HG03378 (cell line): ENCODE measurements at regions not wholly inside any gene's neighbourhood (a gene's known extent, or its start where the extent isn't known, plus 50 kb on each side); places are given as distances from the start of the nearest gene placed in this dataset.
"Not testable (repeated sequence)": the region's sequence is repeated elsewhere in the genome, so short reads cannot be mapped to it uniquely, and the experiment has no call there.

Experiments used
- ATAC-seq: cut with Tn5 transposase; IDR thresholded peaks from one replicate; pipeline ENCODE4 v1.9.1; 2021; ENCODE audit warnings: mild to moderate bottlenecking, moderate library complexity; ENCODE audit not compliant: unreplicated experiment

DNA sequence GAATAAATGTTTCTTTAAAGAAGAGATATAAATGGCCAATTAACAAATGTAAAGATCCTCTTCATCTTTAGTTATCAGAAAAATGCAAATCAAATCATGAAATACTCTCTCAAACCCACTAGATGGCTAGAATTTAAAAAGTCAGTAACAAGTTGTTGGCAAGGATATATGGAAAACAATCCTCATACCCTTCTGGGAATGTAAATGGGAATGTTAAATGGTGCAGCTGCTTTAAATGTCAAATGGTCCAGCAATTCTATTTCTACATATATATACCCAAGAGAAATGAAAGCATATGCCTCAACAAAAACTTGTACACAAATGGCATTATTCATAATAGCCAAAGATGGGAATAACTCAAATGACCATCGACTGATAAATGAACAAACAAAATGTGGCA lies 283.5 kb downstream of the RWDD3 start:
- ATAC-seq = no peak

DNA sequence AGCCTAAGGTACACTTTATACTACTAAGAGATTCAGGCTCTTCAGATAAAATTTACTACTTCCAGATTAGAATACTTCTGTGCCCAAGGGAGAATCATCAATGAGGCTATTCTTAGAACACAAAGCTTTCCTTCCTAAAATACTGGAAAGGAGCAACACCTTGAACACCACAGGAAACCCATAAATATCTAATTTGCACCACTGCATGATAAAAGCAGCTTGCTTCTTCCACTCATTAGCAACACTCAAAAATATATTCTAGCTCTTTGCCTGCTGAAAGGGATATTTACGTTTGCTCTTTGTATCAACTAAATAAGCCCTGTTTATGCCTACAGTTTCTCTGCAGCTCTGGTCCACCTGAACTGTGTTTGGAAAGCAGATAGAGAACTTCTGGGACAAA lies 284.3 kb downstream of the RWDD3 start:
- no peak for ATAC-seq

DNA sequence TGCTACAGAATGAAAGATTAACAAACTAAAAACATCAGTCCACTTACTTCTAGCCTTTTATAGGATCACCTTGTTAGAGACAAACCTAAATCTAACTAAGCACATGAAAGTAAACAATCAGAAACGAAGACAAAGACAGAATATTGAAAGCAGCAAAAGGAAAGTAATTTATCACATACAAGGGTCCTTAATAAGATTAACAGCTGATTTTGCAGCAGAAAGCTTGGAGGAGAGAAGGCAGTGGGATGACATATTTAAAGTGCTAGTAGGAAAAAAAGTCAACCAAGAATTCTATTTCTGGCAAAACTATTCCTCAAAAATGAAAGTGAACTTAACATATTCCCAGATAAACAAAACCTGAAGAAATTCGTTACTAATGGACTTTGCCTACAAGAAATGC lies 286.4 kb downstream of the RWDD3 start:
- no peak for ATAC-seq

DNA sequence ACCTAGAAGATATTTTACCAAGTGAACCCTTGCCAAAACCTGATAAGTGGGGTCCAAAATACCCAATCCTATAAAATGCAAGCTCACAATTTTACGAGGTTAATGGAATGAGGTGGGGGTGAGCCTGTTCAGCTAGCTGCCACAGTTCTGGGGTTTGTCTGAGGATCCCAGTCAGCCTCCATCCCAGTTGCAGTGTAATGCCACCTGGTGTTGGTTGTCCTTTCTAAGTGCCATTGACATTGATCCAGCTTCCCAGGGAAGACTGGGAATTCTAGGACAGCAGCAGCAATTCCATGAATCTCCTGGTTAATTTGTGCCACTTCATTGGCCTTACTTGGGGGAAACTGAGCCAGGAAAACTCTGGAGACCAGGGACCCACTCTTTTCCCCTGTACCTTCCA lies 298.3 kb downstream of the RWDD3 start:
- ATAC-seq = no peak

DNA sequence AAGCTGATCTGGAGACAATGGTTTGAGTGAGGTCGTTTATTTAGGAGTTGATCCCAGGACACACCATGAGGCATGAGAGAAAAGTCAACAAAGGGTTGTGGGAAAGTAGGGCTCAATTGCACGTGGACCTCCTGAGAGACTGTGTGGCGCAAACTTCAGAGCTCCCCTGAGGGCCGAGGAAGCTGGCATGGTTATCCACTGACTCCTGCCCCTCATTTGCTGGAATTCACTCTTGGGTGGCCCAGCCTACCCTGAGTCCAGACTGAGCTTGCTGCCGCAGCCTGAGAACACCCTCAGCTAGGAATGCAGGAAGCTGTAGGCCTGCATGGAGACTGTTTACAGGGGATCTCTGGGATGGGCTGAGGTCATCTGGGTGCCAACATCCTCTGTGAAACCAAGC lies 301.0 kb downstream of the RWDD3 start:
- no peak for ATAC-seq

DNA sequence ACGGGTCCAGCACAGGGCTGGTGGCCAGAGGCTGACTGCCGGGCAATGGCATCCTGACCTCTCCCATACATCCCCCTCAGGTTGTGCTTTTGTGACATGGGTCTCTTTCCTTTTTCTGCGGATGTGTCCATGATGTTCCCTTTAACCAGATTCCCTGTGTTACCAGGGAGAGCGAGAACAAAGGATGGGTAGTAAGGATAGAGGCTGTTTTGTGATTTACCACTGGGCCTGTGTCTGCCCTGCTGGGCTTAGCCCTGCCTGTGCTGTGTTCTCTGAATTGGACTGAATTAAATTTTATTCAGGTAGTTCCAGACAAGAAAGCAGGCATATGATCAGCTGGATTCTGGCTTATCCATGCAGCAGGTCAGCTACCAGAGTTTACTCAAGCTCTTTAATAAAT lies 301.6 kb downstream of the RWDD3 start:
- ATAC-seq = no peak

DNA sequence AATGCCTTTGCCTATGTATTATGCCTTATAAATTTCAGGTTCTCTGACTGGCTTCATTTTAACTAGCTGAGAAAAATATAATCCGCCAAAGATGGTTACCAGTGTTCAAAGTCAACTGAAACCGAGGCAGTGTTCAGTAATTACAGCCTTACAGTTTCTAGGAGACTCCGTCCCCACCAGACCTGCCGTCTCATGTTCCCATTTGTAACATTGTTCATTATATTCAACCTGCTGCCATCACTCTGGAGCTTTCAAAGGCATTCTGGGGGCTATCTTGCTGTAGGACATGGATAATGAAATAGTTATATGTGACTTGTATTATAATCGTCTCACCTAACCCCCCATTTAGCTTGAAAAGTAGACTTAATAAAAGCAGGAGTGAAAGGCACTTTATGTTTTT lies 302.5 kb downstream of the RWDD3 start:
- ATAC-seq = no peak

DNA sequence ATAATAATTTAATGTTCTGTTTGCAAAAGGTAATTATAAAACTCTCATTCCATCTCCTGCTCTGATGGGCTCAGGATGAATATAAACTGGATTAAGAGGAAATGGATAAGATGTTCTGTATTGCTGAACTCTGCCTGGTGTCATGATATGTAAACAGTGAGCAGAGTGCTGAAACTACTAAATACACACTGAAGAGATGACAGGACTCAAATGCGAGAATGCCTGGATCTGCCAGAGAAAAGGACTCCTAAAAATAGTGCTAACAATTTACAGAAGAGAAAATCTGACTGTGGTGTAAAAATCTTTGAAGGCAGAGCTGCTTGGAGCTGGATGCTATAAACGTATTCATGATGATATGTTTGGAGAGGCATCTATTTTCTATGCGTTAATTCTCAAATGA lies 303.2 kb downstream of the RWDD3 start:
- no peak for ATAC-seq

DNA sequence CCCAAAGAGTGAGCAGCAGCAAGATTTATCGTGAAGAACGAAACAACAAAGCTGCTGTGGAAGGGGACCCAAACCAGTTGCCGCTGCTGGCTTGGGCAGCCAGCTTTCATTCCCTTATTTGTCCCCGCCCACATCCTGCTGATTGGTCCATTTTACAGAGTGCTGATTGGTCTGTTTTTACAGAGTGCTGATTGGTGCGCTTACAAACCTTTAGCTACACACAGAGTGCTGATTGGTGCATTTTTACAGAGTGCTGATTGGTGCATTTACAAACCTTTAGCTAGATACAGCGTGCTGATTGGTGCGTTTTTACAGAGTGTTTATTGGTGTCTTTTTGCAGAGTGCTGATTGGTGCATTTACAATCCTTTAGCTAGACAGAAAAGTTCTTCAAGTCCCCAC lies 304.2 kb downstream of the RWDD3 start:
- not testable (repeated sequence) for ATAC-seq

DNA sequence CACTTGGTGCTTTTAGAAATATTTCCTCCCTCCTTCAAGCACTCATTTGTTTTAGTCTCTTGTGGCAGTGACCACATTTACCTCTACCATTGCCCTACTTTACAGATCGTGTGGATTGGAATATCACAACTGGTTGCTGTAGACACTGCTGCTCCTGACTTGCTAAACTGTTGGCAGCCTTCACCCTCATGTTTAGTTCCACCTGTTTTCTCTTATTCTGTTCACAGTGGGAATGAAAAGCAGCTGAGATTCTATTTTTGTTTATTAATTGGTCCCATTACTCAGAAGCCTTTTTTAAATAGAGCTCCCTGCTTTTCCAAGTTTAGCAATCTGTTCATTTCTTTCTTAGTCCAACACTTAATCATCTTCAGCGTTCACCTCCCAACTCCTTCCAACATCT lies 308.9 kb downstream of the RWDD3 start:
- ATAC-seq = no peak

DNA sequence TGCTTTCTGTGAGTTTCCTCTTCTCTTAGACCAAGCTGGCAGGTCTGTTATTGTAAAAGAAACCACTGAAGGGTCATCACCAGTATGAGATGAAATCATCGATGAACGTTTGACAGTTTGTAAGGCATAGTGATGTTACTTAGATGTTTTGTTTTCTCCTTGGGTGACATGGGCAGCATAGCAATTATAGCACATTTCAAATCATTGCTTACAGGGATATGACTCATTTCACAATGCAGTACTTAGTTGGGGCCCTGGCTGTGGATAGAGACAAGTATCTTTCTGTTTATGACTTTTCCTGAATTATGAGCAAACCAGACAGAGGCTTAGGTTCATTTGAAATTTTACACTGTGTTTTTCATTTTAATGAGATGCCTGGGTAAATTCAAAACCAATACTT lies 313.0 kb downstream of the RWDD3 start:
- ATAC-seq = no peak

DNA sequence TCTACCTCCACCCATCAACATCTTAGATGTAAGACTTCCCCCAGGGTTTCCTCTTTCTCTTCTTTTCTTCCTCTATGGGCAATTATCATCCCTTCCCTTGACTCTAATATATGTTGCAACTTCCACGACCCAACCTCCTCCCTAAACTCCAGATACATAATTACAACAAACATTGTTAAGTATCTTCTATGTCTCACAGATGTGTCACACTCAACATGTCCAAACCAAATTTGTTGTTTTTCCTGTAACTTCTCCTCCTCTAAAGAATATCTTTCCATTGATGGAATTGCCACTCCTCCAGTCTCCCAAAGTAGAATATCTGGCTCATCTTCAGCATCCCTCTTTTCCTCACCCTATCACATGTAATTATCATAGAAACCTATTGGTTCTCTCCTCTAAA lies 314.2 kb downstream of the RWDD3 start:
- no peak for ATAC-seq

DNA sequence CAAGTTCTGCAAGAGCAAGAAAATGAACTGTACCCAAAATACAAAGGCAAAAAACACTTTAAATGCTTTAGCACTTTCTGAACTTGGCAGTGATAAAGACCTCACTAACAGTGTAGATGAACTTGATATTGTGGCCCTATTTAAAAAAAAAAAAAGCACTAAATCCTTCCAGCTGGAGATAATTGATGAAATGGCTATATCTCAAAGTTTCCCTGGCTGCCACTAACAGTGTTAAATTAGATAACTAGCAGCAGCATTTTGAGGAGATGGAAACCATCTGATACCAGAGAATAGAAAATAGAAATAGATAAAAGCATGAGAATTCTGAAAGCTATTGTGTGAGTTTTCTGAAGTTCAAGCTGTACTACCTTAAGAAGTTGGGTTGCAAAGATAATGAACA lies 317.2 kb downstream of the RWDD3 start:
- no peak for ATAC-seq

DNA sequence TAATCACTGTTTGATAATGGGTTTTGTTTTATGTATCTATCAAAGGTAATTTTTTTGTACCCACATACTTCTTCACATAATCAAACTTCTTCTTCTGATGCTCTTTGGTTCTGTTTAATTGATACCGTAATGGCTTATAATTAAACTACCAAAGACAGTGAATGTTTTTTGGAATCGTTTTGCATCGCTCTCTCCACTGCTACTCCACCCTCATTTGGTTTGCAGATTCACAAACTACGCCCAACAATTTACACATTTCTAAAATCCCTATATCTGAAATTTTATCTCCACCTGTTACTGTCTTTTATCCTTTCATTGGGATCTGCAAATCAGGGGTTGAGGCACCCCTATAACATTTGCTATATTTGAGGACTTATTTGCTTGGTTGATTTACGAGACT lies 319.6 kb downstream of the RWDD3 start:
- ATAC-seq = no peak

DNA sequence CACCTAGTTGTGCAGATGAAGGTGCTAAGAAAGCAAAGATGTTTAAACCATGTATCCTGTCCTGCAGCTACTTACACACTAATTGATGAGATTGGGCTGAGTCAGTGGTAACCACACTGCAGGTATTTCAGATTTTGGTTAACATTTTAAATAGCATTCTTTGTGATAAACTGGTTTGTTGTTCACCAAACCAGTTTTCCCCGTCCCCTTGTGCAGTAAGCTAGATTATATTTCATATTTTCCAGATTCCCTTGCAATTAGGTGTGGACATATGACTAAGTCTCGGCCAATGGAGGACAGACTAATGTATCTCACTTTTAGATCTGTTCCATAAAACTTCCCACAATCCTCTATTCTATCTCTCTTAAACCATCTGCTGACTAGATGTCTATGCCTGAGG lies 320.4 kb downstream of the RWDD3 start:
- no peak for ATAC-seq

DNA sequence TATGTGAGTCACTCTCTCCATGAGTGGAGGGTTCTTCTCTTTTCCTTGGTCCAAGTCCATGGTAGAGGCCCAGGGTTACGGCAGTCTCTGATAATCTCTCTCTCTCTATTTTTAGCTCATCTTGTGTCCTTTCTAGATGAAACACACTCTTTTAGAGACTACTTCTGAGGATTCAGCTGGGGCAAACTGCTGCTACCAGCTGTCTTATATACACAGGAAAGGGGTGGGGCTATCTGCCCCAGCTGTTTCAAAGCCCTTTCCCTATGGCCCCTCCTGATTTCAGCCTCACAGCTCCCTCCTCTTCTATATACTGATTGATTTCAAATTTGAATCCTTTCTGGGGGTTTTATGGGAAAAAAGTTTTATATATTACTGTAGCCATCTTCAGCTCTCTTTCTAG lies 324.8 kb downstream of the RWDD3 start:
- ATAC-seq = no peak

DNA sequence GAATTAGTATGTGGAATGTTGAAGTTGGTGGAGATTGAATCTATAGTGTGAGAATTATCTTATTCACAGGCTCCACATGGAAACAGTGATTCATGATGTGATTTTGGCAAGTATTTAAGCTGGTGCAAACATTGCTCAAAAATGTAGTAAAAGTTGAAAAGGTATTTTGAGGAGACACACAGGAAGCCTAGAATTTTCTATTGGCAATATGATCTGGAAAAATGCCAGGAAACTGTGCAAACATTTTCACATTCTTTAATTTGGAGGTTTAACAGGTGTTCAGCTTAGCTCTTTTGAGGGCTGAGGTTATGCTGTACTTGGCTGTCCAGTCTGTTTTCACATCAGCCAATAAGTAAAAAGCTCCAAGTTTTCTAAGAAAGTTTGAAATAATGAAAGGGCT lies 327.3 kb downstream of the RWDD3 start:
- ATAC-seq = no peak

DNA sequence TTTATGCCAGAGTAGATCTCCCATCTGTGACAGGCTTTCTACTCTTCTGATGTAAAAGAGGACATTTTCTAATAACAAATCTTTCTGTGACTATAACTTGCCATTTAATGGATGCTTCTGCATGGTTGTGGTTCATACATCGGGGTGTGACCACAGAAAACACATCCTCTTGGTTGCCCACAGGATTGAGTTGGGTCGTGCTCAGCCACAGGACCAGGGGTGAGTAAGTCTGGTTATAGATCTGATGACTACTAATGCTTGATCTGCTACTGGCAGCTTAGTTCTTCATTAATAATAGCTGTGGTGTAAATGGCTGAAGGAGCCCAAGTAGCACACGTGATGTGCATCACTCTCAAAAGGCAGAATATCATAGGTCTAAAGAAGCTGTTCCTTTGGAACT lies 328.2 kb downstream of the RWDD3 start:
- ATAC-seq = no peak

DNA sequence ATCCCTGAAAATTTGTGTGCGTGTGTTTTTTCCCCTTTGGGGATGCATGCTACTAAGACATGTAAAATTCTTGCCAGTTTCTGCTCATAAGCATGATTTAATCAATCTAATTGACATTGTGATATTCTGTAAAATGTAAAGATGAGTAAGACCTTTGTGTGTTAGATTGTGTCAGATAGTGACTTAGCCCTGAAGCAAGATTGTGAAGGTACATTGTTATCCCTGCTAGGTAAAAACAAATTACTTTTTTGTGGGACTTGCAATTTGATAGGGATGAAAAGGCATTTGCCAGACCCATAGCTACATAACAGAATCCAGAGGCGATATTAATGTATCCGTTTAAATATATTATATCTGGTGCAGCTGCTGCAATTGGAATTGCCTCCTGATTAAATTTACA lies 338.0 kb downstream of the RWDD3 start:
- no peak for ATAC-seq

DNA sequence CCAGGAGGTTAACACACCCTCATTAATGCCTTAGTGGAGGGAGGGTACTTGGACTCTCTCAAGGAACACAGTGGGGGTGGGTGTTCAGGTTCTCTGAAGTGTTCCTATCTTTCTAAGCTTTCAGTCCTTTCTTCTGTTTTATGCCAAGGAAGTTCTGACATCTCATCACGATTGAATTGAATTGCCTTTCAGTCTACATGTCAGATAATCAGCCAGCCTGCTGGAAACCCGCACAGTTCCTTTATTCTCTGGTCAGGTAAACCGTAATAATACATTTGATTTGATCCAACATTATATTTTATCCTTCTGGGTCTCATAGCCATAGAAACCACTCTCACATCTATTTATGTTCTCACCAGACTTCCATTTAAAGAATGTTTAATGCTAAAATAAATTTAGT lies 339.0 kb downstream of the RWDD3 start:
- ATAC-seq = no peak

DNA sequence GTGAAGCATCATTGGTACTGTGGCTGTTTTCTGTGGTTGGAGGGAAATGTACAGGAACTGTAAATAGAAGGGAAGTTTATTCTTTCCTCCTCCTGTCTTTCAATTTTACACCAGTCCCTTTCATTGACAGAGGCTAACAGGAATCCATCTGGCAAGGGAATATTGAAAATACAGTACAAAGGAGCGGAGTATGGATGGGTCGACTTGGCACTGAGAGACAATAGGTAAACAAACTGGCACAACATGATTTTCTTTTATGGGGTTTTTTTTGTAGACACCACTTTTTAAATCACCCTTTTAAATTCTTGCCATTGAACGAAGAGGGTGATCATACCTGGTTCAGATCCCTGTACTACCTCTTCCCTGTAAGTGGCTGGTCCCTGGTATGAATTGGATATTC lies 341.3 kb downstream of the RWDD3 start:
- ATAC-seq = no peak

DNA sequence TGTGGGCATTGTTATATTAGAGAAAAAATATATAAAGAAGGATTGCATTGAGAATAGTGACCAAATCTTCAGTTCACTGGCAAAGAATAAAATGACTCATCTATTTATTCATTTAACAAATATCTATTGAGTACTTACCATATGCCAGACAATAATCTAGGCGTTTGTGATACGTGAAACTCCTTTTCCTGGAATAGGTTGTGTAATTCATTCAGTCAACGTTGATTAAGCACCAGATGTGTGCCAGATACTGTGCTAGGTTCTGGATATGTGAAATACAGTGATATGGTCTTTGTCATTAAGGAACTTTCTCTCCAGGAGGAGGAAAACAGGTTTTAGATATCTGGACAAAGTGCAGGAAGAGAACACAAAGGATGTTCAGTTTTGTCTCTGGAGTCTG lies 344.5 kb downstream of the RWDD3 start:
- ATAC-seq = no peak

DNA sequence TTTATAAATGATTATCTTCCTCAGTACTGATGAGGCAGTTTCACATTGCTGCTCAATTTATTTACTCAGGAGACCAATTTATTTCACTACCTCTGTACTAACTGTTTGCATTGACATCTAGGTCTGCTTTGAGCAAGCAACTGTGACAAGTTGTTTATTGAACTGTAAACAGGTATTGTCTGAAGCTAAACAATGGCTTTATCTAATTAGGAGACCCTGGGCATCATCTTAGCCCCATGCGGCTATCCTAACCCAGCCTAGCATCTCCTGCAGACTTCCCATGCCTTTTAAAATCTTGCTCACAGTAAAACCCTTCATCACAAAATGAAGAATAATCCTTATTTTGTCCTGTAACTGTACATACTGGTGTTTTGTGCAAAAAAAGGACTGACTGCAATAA lies 348.2 kb downstream of the RWDD3 start:
- ATAC-seq = no peak

DNA sequence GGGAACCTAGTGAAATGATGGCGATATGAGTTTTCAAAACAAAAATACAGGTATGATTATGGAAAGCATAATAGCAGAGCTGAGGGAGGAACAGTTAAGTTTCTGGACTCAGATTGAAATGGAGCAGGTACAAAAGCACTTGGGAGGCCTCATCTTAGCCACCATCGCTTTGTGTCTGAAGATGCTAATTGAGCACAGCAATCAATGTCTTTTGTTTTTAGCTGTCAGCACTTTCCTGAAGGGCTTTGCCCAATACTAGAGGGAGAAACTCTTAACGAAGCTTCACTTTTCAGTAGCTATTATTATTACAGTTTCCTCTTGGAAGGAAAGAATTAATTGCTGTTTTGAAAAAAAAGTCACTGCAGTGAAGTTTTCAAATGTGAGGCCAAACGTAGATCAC lies 348.7 kb downstream of the RWDD3 start:
- no peak for ATAC-seq
